LNCaP clone FGC (cell line): ENCODE measurements at regions not wholly inside any gene's neighbourhood (a gene's known extent, or its start where the extent isn't known, plus 50 kb on each side); places are given as distances from the start of the nearest gene placed in this dataset.

Experiments
- DNase-seq: peaks from one replicate; pipeline ENCODE4 v3.0.0-alpha.2; 2011; ENCODE audit warnings: low read depth
- H3K4me3 ChIP-seq: 2 replicates; pipeline ENCODE4 v1.5.1; 2011; ENCODE audit warnings: mild to moderate bottlenecking, low read depth, low read length, control low read depth
- CTCF ChIP-seq: IDR thresholded peaks from 2 replicates; pipeline ENCODE4 v1.5.1; 2012; ENCODE audit warnings: mild to moderate bottlenecking; ENCODE audit not compliant: control insufficient read depth, insufficient read depth; ENCODE audit errors: extremely low read depth

- no peak for DNase-seq
- TF ChIP-seq CTCF: no peak
- H3K4me3 ChIP-seq: no peak overlapping the region
These were observed 125.1 kb upstream of the JCAD start for GRCh38 chr10:30184397-30185033.

GRCh38 chr10:30183055-30183402, 123.6 kb upstream of the JCAD start:
- no peak for DNase-seq
- TF ChIP-seq CTCF: no peak
- H3K4me3 ChIP-seq: no peak overlapping the region

GRCh38 chr10:30182191-30183054, 123.0 kb upstream of the JCAD start:
- H3K4me3 ChIP-seq: no peak overlapping the region
- TF ChIP-seq CTCF: no peak
- no peak for DNase-seq

- no peak overlapping the region for H3K4me3 ChIP-seq
- no peak for TF ChIP-seq CTCF
- DNase-seq: no peak
These were observed 119.1 kb upstream of the JCAD start for GRCh38 chr10:30178356-30178964.

DNA sequence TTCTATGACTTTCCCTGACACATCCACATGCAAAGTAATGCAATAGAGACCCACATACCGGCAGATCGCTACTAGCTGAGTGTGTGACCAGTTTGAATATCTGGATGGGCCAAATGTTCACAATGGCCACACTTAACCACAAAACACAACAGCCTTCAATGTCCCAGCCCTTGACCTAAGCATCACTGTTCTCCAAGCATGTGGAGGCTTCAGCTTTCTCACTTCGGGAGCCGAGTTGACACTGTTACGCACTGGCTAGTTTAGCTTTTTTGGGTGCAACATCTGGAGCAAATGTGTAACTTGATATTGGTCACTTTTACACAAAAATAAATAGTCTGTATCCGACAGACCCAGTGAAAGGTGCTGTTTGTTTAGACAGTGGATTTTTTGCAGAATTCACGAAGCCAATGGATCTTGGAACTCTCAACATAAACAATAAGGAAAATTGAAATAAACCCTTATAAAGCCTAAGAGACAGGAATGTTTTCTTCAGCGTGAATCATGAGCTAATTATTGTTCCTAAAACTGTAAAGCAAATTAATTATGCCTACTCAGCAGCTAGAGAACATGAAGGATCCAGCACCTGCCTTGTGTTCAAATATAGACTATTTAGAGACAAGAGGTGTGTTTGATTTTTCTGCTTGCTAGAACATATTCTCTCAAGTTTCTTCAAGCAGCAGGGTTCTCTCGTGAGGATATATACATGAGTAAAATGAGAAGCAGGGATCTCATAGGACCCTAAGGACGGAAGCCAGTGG, 117.6 kb upstream of the JCAD start:
- DNase-seq: no peak
- H3K4me3 ChIP-seq: no peak overlapping the region
- TF ChIP-seq CTCF: no peak

DNA sequence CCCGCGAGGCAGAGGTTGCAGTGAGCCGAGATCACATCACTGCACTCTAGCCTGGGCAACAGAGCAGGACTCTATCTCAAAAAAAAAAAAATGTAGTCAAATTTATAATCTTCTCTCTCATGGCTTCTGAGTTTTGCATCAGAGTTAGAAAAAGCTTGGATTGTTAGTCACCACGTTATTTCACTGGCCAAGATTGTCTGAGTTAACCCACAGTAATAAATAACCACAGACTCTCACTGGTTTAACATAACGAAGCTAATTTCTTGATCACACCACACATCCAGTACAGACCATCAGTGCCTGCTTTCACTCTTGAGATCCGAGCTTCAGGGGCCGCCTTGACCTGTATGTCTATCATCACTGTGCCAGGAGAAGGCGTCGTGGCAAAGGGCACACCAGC, 116.8 kb upstream of the JCAD start:
- no peak for TF ChIP-seq CTCF
- H3K4me3 ChIP-seq: no peak overlapping the region
- no peak for DNase-seq
